ENCODE measurements at regions not wholly inside any gene's neighbourhood (a gene's known extent, or its start where the extent isn't known, plus 50 kb on each side); places are given as distances from the start of the nearest gene placed in this dataset.

DNA sequence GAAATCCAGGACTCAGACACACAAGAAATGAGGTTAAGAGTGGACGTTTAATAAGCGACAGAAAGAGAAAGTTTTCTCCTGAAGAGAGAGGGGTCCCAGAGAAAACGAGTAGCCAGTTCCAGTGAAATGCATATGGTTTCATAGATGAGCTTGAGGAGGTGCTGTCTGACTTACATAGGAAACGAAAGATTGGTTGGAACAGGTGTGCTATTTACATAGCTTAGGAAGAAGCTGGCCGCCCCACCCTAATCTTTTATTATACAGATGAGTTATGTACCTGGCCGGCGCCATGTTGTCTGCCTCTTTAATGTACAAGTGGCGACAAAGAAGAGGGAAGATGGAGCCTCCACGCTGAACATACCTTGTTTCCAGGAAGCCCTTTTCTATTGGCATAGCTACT lies 223.0 kb downstream of the SLC6A15 start:
- H3K4me3 ChIP-seq (ENCODE audit: insufficient read length, low read depth): no peak overlapping the region
- TF ChIP-seq SUZ12 (IDR thresholded peaks at IDR 0.05; ENCODE audit: extremely low read depth, insufficient read depth, insufficient read length) (no peak), YY1 (IDR thresholded peaks at IDR 0.05; ENCODE audit: insufficient read depth, insufficient read length) (no peak), ZNF274 (IDR thresholded peaks at IDR 0.05; ENCODE audit: low read depth, low read length) (no peak)
- no peaks in the 10 kb centered on the region for H3K9me3 ChIP-seq (ENCODE audit: insufficient read depth, low read length)
- no peaks in the 10 kb centered on the region for H3K36me3 ChIP-seq (ENCODE audit: insufficient read depth, insufficient read length, low read length)
- H3K27me3 ChIP-seq (ENCODE audit: insufficient read depth, insufficient read length): no peaks in the 10 kb centered on the region
- DNase-seq (ENCODE audit: low read depth, low spot score): no peak
- H3K9ac ChIP-seq (ENCODE audit: insufficient read length, low read depth): no peak overlapping the region
- H3K4me1 ChIP-seq (ENCODE audit: insufficient read depth, insufficient read length): no peaks in the 10 kb centered on the region

DNA sequence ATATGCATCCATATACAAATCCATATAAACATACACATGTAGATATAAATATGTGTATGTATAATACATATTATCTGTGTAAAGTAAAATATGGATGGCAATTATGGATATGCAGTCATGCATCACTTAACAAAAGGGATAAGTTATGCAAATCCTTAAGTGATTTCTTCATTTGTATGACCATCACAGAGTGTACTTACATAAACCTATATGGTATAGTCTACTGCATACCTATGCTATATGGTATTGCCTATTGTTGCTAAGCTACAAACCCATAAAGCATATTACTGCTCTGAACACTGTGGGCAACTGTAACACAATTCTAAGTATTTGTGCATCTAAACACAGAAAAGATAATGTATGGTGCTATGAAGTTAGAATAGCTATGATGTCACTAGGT lies 227.2 kb downstream of the SLC6A15 start:
- no peaks in the 10 kb centered on the region for H3K27me3 ChIP-seq (ENCODE audit: insufficient read depth, insufficient read length)
- H3K9me3 ChIP-seq (ENCODE audit: insufficient read depth, low read length): no peaks in the 10 kb centered on the region
- no peak overlapping the region for H3K4me3 ChIP-seq (ENCODE audit: insufficient read length, low read depth)
- no peaks in the 10 kb centered on the region for H3K36me3 ChIP-seq (ENCODE audit: insufficient read depth, insufficient read length, low read length)
- TF ChIP-seq SUZ12 (IDR thresholded peaks at IDR 0.05; ENCODE audit: extremely low read depth, insufficient read depth, insufficient read length) (no peak), ZNF274 (IDR thresholded peaks at IDR 0.05; ENCODE audit: low read depth, low read length) (no peak), YY1 (IDR thresholded peaks at IDR 0.05; ENCODE audit: insufficient read depth, insufficient read length) (no peak)
- no peak for DNase-seq (ENCODE audit: low read depth, low spot score)
- H3K4me1 ChIP-seq (ENCODE audit: insufficient read depth, insufficient read length): no peaks in the 10 kb centered on the region
- H3K9ac ChIP-seq (ENCODE audit: insufficient read length, low read depth): no peak overlapping the region

DNA sequence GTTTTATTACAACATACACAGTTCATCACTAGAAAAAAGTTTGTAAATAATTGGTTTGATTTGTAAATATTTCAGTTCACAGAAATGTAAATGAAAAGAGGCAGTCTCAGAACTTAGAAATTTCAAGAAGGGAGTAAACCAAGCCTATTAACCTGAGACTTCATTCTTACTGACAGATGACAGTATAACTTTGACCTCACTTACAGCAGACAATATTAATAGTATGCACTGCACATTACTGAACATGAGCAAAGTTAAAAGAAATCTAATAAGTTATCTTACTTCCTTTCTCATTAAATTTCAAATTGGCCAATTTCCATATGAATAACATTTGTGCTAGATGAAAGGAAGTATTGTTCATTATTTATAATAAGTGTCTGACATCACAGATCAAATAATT lies 235.8 kb downstream of the SLC6A15 start:
- Histone ChIP-seq H3K36me3 (ENCODE audit: insufficient read depth, insufficient read length, low read length) (no peaks in the 10 kb centered on the region), H3K4me1 (ENCODE audit: insufficient read depth, insufficient read length) (no peaks in the 10 kb centered on the region)
- TF ChIP-seq ZNF274 (IDR thresholded peaks at IDR 0.05; ENCODE audit: low read depth, low read length) (no peak), YY1 (IDR thresholded peaks at IDR 0.05; ENCODE audit: insufficient read depth, insufficient read length) (no peak), SUZ12 (IDR thresholded peaks at IDR 0.05; ENCODE audit: extremely low read depth, insufficient read depth, insufficient read length) (no peak)

DNA sequence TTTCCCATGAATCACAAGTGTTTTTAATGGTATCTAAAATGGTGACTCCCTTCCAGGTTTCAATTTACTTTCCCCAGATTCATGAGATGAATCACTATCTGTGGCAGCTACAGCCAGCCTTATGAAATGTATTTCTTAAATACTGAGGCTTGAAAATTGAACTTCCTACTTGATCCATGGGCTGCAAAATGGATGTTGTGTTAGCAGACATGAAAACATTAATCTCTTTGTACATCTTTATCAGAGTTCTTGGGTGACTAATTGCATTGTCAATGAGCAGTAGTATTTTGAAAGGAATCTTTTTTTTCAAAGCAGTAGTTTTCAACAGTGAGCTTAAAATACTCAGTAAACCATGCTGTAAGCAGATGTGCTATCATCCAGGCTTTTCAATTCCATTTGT lies 250.8 kb downstream of the SLC6A15 start:
- Histone ChIP-seq H3K27me3 (ENCODE audit: insufficient read depth, insufficient read length) (no peaks in the 10 kb centered on the region), H3K4me1 (ENCODE audit: insufficient read depth, insufficient read length) (no peaks in the 10 kb centered on the region), H3K36me3 (ENCODE audit: insufficient read depth, insufficient read length, low read length) (no peaks in the 10 kb centered on the region), H3K9ac (ENCODE audit: insufficient read length, low read depth) (no peak overlapping the region), H3K4me3 (ENCODE audit: insufficient read length, low read depth) (no peak overlapping the region), H3K9me3 (ENCODE audit: insufficient read depth, low read length) (no peaks in the 10 kb centered on the region)
- no peak for TF ChIP-seq YY1 (IDR thresholded peaks at IDR 0.05; ENCODE audit: insufficient read depth, insufficient read length)
- TF ChIP-seq SUZ12 (IDR thresholded peaks at IDR 0.05; ENCODE audit: extremely low read depth, insufficient read depth, insufficient read length): no peak
- TF ChIP-seq ZNF274 (IDR thresholded peaks at IDR 0.05; ENCODE audit: low read depth, low read length): no peak
- no peak for DNase-seq (ENCODE audit: low read depth, low spot score)

More for the DNA sequence above, 235.8 kb downstream of the SLC6A15 start:
- no peaks in the 10 kb centered on the region for H3K27me3 ChIP-seq (ENCODE audit: insufficient read depth, insufficient read length)
- no peak for DNase-seq (ENCODE audit: low read depth, low spot score)
- no peak overlapping the region for H3K4me3 ChIP-seq (ENCODE audit: insufficient read length, low read depth)
- no peaks in the 10 kb centered on the region for H3K9me3 ChIP-seq (ENCODE audit: insufficient read depth, low read length)
- no peak overlapping the region for H3K9ac ChIP-seq (ENCODE audit: insufficient read length, low read depth)

DNA sequence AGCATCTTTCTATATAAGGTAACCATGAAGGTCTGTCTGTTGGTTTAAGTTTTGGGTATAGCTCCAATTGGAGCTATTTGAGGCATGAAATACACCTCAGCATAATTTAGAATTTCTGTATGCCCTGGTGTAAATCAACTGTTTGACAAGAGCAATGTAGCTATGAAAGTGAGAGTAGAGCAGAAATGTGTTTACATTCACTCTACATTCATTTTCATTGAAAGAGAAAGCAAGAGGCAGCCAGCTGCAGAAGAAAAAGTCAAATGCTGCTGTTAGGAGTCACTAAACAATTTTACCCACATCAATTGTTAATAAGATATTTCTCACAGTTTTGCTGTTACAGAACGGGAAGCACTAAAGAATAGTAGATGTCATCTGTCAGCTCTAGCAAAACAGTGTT lies 252.5 kb downstream of the SLC6A15 start:
- TF ChIP-seq ZNF274 (IDR thresholded peaks at IDR 0.05; ENCODE audit: low read depth, low read length) (no peak), SUZ12 (IDR thresholded peaks at IDR 0.05; ENCODE audit: extremely low read depth, insufficient read depth, insufficient read length) (no peak), YY1 (IDR thresholded peaks at IDR 0.05; ENCODE audit: insufficient read depth, insufficient read length) (no peak)
- DNase-seq (ENCODE audit: low read depth, low spot score): no peak
- no peaks in the 10 kb centered on the region for H3K4me1 ChIP-seq (ENCODE audit: insufficient read depth, insufficient read length)
- no peak overlapping the region for H3K4me3 ChIP-seq (ENCODE audit: insufficient read length, low read depth)
- no peaks in the 10 kb centered on the region for H3K27me3 ChIP-seq (ENCODE audit: insufficient read depth, insufficient read length)
- no peaks in the 10 kb centered on the region for H3K36me3 ChIP-seq (ENCODE audit: insufficient read depth, insufficient read length, low read length)
- no peaks in the 10 kb centered on the region for H3K9me3 ChIP-seq (ENCODE audit: insufficient read depth, low read length)
- H3K9ac ChIP-seq (ENCODE audit: insufficient read length, low read depth): no peak overlapping the region

DNA sequence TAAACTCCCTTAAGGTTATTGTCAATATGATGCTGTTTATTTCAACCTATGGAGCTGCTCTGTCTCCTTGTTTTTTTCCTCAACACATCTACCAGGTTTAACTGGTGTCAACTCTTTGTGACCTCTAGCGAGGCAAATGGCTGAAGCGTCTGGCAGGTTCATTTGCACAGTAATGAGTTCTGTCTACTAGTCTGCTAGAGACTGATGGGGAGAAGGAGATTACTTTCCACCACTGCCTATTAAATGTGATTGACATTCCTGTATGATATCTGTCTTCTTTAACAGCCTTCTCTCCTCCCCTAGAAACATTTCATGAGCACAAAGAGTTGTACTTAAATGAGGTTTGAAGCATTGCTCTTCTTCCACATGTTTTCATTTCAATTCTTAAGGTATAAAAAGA lies 253.7 kb downstream of the SLC6A15 start:
- no peaks in the 10 kb centered on the region for H3K27me3 ChIP-seq (ENCODE audit: insufficient read depth, insufficient read length)
- H3K4me3 ChIP-seq (ENCODE audit: insufficient read length, low read depth): no peak overlapping the region
- DNase-seq (ENCODE audit: low read depth, low spot score): no peak
- no peaks in the 10 kb centered on the region for H3K9me3 ChIP-seq (ENCODE audit: insufficient read depth, low read length)
- TF ChIP-seq ZNF274 (IDR thresholded peaks at IDR 0.05; ENCODE audit: low read depth, low read length) (no peak), SUZ12 (IDR thresholded peaks at IDR 0.05; ENCODE audit: extremely low read depth, insufficient read depth, insufficient read length) (no peak), YY1 (IDR thresholded peaks at IDR 0.05; ENCODE audit: insufficient read depth, insufficient read length) (no peak)
- H3K4me1 ChIP-seq (ENCODE audit: insufficient read depth, insufficient read length): no peaks in the 10 kb centered on the region
- H3K9ac ChIP-seq (ENCODE audit: insufficient read length, low read depth): no peak overlapping the region
- no peaks in the 10 kb centered on the region for H3K36me3 ChIP-seq (ENCODE audit: insufficient read depth, insufficient read length, low read length)

DNA sequence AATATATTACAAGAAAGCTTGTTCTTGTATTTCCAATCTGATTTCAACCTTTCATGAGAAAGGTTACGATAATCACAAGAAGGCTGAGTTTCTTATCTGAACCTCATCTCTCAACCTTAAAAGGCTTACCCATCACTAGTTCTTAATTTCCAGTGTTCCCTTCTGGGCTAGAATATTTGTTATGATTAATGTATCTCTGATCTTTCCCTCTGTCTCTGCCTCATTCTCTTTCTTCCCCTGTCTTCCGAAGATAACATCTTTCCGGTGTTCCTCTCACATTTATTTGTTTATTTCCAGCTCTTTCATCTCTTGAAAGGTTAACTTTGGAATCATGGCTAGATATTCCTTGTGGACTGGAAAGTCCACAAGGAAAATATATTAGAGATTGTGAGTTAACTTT lies 255.9 kb downstream of the SLC6A15 start:
- Histone ChIP-seq H3K4me3 (ENCODE audit: insufficient read length, low read depth) (no peak overlapping the region), H3K27me3 (ENCODE audit: insufficient read depth, insufficient read length) (no peaks in the 10 kb centered on the region), H3K36me3 (ENCODE audit: insufficient read depth, insufficient read length, low read length) (no peaks in the 10 kb centered on the region), H3K9me3 (ENCODE audit: insufficient read depth, low read length) (no peaks in the 10 kb centered on the region), H3K4me1 (ENCODE audit: insufficient read depth, insufficient read length) (no peaks in the 10 kb centered on the region), H3K9ac (ENCODE audit: insufficient read length, low read depth) (no peak overlapping the region)
- no peak for DNase-seq (ENCODE audit: low read depth, low spot score)
- no peak for TF ChIP-seq SUZ12 (IDR thresholded peaks at IDR 0.05; ENCODE audit: extremely low read depth, insufficient read depth, insufficient read length)
- no peak for TF ChIP-seq ZNF274 (IDR thresholded peaks at IDR 0.05; ENCODE audit: low read depth, low read length)
- no peak for TF ChIP-seq YY1 (IDR thresholded peaks at IDR 0.05; ENCODE audit: insufficient read depth, insufficient read length)

DNA sequence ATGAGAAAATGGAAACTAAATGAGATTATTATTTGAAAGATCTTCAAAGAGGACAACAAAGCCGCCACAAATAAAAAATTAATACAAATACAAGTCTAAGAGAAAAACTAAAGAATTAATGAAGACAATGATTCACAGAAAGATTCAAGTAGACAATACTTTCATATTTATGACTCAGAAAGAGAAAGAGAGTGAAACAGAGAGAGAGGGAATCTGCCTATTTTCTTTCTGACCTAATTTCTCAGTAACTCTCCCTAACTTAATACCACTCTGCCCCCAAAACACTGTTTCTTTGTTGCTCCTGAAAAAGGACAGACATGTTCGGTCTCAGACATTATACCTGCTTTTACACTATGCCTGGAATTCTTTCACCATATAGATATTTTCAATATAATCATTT lies 259.1 kb downstream of the SLC6A15 start:
- TF ChIP-seq SUZ12 (IDR thresholded peaks at IDR 0.05; ENCODE audit: extremely low read depth, insufficient read depth, insufficient read length) (no peak), YY1 (IDR thresholded peaks at IDR 0.05; ENCODE audit: insufficient read depth, insufficient read length) (no peak), ZNF274 (IDR thresholded peaks at IDR 0.05; ENCODE audit: low read depth, low read length) (no peak)
- Histone ChIP-seq H3K36me3 (ENCODE audit: insufficient read depth, insufficient read length, low read length) (no peaks in the 10 kb centered on the region), H3K4me1 (ENCODE audit: insufficient read depth, insufficient read length) (no peaks in the 10 kb centered on the region), H3K9me3 (ENCODE audit: insufficient read depth, low read length) (no peaks in the 10 kb centered on the region), H3K4me3 (ENCODE audit: insufficient read length, low read depth) (no peak overlapping the region), H3K27me3 (ENCODE audit: insufficient read depth, insufficient read length) (no peaks in the 10 kb centered on the region), H3K9ac (ENCODE audit: insufficient read length, low read depth) (no peak overlapping the region)
- no peak for DNase-seq (ENCODE audit: low read depth, low spot score)
